ENCODE measurements at regions not wholly inside any gene's neighbourhood (a gene's known extent, or its start where the extent isn't known, plus 50 kb on each side); places are given as distances from the start of the nearest gene placed in this dataset.

DNA sequence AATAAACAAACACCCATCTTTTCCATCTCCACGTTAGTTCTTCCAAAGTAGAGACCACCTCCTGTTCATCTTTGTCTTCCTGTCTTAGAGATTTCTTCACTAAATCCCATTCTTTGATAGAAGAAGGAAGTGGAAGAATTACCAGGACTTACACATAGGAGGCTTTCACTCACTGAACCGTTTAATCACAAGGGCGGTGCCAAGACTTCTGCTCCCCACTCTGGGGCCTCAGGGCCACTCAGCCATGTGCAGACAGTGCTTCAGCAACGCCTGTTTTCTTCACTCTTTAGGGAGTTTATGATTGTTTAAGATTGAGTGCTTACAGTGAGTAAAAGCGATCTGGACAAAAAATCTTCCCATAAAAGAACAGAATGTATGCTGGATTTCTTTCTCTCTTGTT is 63.9 kb upstream of the SORCS3 start:
- TF ChIP-seq, protein P1, sequence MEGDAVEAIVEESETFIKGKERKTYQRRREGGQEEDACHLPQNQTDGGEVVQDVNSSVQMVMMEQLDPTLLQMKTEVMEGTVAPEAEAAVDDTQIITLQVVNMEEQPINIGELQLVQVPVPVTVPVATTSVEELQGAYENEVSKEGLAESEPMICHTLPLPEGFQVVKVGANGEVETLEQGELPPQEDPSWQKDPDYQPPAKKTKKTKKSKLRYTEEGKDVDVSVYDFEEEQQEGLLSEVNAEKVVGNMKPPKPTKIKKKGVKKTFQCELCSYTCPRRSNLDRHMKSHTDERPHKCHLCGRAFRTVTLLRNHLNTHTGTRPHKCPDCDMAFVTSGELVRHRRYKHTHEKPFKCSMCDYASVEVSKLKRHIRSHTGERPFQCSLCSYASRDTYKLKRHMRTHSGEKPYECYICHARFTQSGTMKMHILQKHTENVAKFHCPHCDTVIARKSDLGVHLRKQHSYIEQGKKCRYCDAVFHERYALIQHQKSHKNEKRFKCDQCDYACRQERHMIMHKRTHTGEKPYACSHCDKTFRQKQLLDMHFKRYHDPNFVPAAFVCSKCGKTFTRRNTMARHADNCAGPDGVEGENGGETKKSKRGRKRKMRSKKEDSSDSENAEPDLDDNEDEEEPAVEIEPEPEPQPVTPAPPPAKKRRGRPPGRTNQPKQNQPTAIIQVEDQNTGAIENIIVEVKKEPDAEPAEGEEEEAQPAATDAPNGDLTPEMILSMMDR (IDR thresholded peaks at IDR 0.05; ENCODE audit: low read depth, low read length, missing input control) = no peak
- TF ChIP-seq RAD21 (IDR thresholded peaks at IDR 0.05) (no peak), JUND (IDR thresholded peaks at IDR 0.05) (no peak)
- TF ChIP-seq, protein P2, sequence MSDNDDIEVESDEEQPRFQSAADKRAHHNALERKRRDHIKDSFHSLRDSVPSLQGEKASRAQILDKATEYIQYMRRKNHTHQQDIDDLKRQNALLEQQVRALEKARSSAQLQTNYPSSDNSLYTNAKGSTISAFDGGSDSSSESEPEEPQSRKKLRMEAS (IDR thresholded peaks at IDR 0.05) = no peak
- TF ChIP-seq, protein P3, sequence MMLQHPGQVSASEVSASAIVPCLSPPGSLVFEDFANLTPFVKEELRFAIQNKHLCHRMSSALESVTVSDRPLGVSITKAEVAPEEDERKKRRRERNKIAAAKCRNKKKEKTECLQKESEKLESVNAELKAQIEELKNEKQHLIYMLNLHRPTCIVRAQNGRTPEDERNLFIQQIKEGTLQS (IDR thresholded peaks at IDR 0.05) = no peak

All from liver (tissue), 3 donors.